ENCODE measurements at regions not wholly inside any gene's neighbourhood (a gene's known extent, or its start where the extent isn't known, plus 50 kb on each side); places are given as distances from the start of the nearest gene placed in this dataset.

DNA sequence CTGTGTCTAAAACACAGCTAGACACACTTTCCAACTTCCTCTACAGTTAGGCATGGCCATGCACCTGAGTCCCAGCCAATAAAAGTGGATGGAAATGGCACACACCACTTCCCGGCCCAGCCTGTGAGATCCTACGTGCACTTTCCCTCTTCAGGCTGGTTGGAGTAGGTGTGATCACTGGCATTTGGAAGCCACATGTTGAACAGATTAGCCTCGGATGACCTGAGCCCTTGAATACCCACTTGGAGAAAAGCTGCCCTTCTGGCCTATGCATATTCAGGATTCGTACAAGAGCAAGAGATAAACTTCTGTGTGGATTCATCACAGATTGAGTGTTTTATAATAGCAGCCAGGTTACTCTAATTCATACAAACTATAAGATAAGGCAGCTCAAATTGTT, 359.0 kb upstream of the SLC30A5 start:
- no peak for TF ChIP-seq POLR2AphosphoS5 (IDR thresholded peaks at IDR 0.05; ENCODE audit: low read depth, low read length)
- no peak for TF ChIP-seq MXI1 (IDR thresholded peaks at IDR 0.05; ENCODE audit: low read depth, low read length)
